ENCODE measurements at regions not wholly inside any gene's neighbourhood (a gene's known extent, or its start where the extent isn't known, plus 50 kb on each side); places are given as distances from the start of the nearest gene placed in this dataset.

DNA sequence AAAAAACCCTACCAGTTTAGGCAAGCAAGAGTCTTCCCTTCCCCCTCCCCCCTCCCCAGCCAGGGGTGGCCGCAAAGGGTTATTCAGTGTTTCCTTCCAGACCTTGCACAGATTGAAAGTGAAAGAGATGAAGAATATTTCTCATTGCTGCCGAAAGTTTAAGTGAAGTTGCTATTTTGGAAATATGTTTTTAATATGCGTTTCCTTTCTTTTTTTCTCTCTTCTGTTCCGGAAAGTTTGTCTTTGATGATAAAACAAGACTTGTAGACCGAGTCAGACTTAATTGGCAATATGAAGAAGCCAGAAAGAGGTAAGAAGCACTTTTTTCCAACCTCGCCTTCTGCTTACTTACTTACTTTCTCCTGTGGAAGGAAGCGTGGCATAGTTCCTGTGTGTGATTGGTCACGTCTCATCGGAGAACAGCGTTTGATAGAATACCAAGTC is 58.5 kb upstream of the CLCN4 start:
- no peak overlapping the region for H3K9ac ChIP-seq (ENCODE audit: insufficient read length)
- H3K9me3 ChIP-seq (ENCODE audit: low read depth, low read length): no peaks in the 10 kb centered on the region
- no peak for DNase-seq (ENCODE audit: low read depth, low spot score)
- no peak overlapping the region for H3K4me3 ChIP-seq
- H3K27ac ChIP-seq: no peak overlapping the region
- H3K36me3 ChIP-seq (ENCODE audit: insufficient read depth, low read length): peaks cover 18% of the 10 kb centered on the region; the same call in 1 of the 2 replicates
- no peak for TF ChIP-seq EZH2 (IDR thresholded peaks at IDR 0.05)
- TF ChIP-seq FOXP2 (optimal IDR thresholded peaks at IDR 0.05; ENCODE audit: control extremely low read depth, extremely low read length, insufficient read depth): no peak
- no peak for TF ChIP-seq POLR2AphosphoS5 (IDR thresholded peaks at IDR 0.05; ENCODE audit: borderline replicate concordance, low read depth, low read length)

DNA sequence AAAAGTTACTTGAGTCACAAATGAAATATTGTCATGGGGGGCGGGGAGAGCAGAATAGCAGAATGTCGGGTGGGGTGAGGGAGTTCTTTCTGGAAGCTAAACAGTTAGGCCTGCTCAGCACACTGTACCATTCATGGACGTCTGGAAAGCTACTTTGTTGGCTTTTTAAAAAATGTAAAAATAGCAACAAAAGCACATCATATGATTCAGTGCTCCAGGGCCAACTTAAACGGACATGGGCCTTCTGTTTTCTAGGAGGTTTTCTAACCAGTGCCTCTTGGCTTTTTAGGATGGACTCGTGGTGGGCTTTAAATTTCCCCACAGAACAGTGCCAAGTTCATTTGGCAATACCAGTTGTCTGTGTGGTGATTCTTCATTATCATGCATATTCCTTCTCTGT is 57.4 kb upstream of the CLCN4 start:
- no peak overlapping the region for H3K9ac ChIP-seq (ENCODE audit: insufficient read length)
- H3K36me3 ChIP-seq (ENCODE audit: insufficient read depth, low read length): peaks cover 13% of the 10 kb centered on the region; the same call in 1 of the 2 replicates
- no peaks in the 10 kb centered on the region for H3K9me3 ChIP-seq (ENCODE audit: low read depth, low read length)
- no peak overlapping the region for H3K4me3 ChIP-seq
- no peak overlapping the region for H3K27ac ChIP-seq
- TF ChIP-seq FOXP2 (optimal IDR thresholded peaks at IDR 0.05; ENCODE audit: control extremely low read depth, extremely low read length, insufficient read depth) (no peak), POLR2AphosphoS5 (IDR thresholded peaks at IDR 0.05; ENCODE audit: borderline replicate concordance, low read depth, low read length) (no peak), EZH2 (IDR thresholded peaks at IDR 0.05) (no peak)
- no peak for DNase-seq (ENCODE audit: low read depth, low spot score)

DNA sequence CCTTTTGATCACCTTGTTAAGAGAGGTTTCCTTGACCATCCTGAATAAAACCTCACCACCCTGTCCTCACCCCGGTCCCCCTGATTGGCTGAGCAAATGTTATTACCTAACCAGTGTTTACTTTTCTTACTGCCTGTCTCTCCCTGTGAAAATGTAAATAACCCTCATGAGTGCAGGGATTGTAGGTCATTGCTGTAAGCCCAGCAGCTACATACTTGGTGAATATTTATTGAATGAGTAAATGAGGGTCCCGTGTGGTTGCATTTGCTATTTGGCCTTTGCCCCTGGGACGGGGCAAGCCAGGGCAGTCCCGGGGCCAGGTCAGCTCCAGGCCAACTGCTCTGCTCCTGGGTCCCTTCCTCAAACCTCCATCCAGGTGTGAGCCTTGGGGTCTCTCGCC is 55.5 kb upstream of the CLCN4 start:
- H3K27ac ChIP-seq: no peak overlapping the region

DNA sequence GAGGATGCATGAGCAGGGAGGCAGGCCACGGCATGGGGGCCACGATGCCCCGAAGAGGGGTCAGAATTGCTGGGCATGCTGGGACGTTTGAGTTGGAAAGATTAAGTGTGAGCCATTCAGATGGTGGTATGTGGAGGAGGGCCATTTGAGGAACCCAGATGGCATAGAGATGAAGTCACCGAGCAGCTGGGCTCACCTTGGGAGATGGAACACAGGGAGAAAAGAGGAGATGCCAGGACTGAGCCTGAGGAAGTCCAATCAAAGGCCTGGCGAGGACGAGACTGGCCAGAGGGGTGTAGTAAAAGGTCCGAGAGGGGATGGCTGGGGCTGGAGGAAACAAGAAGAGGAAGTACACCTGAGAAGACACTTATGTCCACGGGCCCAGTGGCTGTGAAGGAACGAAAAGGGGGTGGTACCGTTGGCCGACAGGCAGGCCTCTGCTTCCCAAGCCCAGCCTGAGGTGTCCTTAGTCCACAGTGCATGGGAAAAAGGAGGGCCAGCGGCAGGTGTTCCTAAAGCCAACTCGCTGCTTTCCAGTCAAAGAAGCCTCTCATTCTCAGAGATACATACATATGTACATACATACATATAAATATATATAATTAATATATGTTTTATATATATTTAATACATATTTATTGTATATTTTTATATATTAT is 54.6 kb upstream of the CLCN4 start:
- H3K4me3 ChIP-seq: no peak overlapping the region
- no peaks in the 10 kb centered on the region for H3K9me3 ChIP-seq (ENCODE audit: low read depth, low read length)
- TF ChIP-seq FOXP2 (optimal IDR thresholded peaks at IDR 0.05; ENCODE audit: control extremely low read depth, extremely low read length, insufficient read depth) (no peak), POLR2AphosphoS5 (IDR thresholded peaks at IDR 0.05; ENCODE audit: borderline replicate concordance, low read depth, low read length) (no peak), EZH2 (IDR thresholded peaks at IDR 0.05) (no peak)
- H3K9ac ChIP-seq (ENCODE audit: insufficient read length): no peak overlapping the region
- H3K27ac ChIP-seq: no peak overlapping the region
- peaks cover 13% of the 10 kb centered on the region; the same call in 1 of the 2 replicates for H3K36me3 ChIP-seq (ENCODE audit: insufficient read depth, low read length)
- DNase-seq (ENCODE audit: low read depth, low spot score): no peak

More for the DNA sequence above, 55.5 kb upstream of the CLCN4 start:
- TF ChIP-seq EZH2 (IDR thresholded peaks at IDR 0.05) (no peak), FOXP2 (optimal IDR thresholded peaks at IDR 0.05; ENCODE audit: control extremely low read depth, extremely low read length, insufficient read depth) (no peak), POLR2AphosphoS5 (IDR thresholded peaks at IDR 0.05; ENCODE audit: borderline replicate concordance, low read depth, low read length) (no peak)
- H3K9me3 ChIP-seq (ENCODE audit: low read depth, low read length): no peaks in the 10 kb centered on the region
- DNase-seq (ENCODE audit: low read depth, low spot score): no peak
- H3K36me3 ChIP-seq (ENCODE audit: insufficient read depth, low read length): peaks cover 13% of the 10 kb centered on the region; the same call in 1 of the 2 replicates
- no peak overlapping the region for H3K4me3 ChIP-seq
- no peak overlapping the region for H3K9ac ChIP-seq (ENCODE audit: insufficient read length)

DNA sequence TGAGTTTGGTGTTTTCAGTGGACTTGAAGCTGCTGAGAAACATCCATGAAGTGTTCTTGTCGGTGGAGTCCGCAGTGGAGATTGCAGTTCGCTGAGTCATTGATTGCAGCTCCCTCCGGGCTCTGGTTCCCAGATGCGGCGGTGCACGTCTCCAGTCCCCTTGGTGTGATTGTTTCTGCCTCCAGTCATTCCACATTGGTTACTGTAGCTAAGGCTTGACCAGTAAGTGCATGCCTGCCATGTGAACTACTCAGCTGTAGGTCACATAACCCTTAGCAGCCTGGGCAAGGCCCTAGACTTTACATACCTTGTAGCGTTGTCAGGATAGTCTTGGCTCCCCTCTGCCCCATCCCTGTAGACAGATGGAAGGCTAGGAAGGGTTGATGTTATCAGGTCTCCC is 53.8 kb upstream of the CLCN4 start:
- Histone ChIP-seq H3K4me3 (no peak overlapping the region), H3K9me3 (ENCODE audit: low read depth, low read length) (no peaks in the 10 kb centered on the region), H3K36me3 (ENCODE audit: insufficient read depth, low read length) (peaks cover 13% of the 10 kb centered on the region; the same call in 1 of the 2 replicates), H3K9ac (ENCODE audit: insufficient read length) (no peak overlapping the region), H3K27ac (no peak overlapping the region)
- no peak for TF ChIP-seq EZH2 (IDR thresholded peaks at IDR 0.05)
- no peak for TF ChIP-seq FOXP2 (optimal IDR thresholded peaks at IDR 0.05; ENCODE audit: control extremely low read depth, extremely low read length, insufficient read depth)
- TF ChIP-seq POLR2AphosphoS5 (IDR thresholded peaks at IDR 0.05; ENCODE audit: borderline replicate concordance, low read depth, low read length): no peak
- no peak for DNase-seq (ENCODE audit: low read depth, low spot score)

DNA sequence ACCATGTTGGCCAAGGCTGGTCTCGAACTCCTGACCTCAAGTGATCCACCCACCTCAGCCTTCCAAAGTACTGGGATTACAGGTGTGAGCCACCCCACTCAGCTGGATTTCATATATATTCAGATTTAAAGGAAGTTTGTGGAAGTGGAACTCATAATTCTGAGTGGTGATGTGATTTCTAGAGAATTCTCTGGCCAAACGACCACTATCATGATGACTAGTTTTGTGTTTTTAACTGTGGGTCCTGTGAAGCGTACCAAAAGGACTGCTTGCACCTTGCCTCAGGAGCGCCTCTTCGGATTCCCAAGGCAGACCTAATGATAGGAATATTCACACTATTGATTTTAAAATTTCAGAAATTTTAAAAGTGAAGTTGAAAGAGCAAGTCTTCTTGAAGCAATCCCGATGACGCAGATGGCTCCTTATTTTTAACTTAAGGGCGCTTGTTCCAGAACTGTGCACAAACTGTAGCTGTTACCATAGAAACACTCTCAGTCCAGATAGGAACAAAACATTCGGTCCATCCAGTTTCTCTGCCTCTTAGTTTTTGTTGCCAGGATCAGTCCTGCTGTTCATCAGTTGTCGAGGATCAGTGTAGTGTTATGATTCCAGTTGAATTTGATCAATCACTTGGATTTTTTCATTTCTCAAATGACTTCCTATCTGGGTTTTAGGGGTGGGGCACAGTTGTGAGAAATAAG is 51.7 kb upstream of the CLCN4 start:
- H3K27ac ChIP-seq: no peak overlapping the region

DNA sequence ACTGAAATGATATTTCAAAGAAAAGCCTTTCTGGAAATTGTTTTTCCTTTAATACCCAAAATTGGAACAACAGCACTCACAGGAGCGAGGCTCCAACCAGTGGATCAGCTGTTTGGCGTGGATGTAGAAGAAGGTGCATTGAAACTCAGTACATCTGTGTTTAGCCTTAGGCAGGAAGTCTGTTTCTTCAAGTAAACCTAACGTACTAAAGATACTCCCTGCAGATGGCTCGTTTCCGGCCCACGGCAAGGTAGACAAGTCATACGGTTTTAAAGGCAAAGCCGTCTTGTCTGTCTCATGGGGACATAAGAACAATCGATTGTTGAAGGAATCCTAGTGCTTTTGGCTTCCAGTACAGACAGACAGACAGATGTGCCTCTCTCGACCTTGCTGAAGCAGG is 50.0 kb upstream of the CLCN4 start:
- H3K27ac ChIP-seq: no peak overlapping the region

More for the DNA sequence above, 51.7 kb upstream of the CLCN4 start:
- no peak overlapping the region for H3K4me3 ChIP-seq
- H3K9me3 ChIP-seq (ENCODE audit: low read depth, low read length): no peaks in the 10 kb centered on the region
- no peak for TF ChIP-seq POLR2AphosphoS5 (IDR thresholded peaks at IDR 0.05; ENCODE audit: borderline replicate concordance, low read depth, low read length)
- no peak for TF ChIP-seq EZH2 (IDR thresholded peaks at IDR 0.05)
- TF ChIP-seq FOXP2 (optimal IDR thresholded peaks at IDR 0.05; ENCODE audit: control extremely low read depth, extremely low read length, insufficient read depth): no peak
- H3K36me3 ChIP-seq (ENCODE audit: insufficient read depth, low read length): peaks cover 7% of the 10 kb centered on the region; the same call in 1 of the 2 replicates
- DNase-seq (ENCODE audit: low read depth, low spot score): no peak
- no peak overlapping the region for H3K9ac ChIP-seq (ENCODE audit: insufficient read length)

More for the DNA sequence above, 50.0 kb upstream of the CLCN4 start:
- no peaks in the 10 kb centered on the region for H3K9me3 ChIP-seq (ENCODE audit: low read depth, low read length)
- H3K4me3 ChIP-seq: no peak overlapping the region
- no peak for DNase-seq (ENCODE audit: low read depth, low spot score)
- no peak overlapping the region for H3K9ac ChIP-seq (ENCODE audit: insufficient read length)
- no peaks in the 10 kb centered on the region; the same call in 1 of the 2 replicates for H3K36me3 ChIP-seq (ENCODE audit: insufficient read depth, low read length)
- TF ChIP-seq EZH2 (IDR thresholded peaks at IDR 0.05) (no peak), POLR2AphosphoS5 (IDR thresholded peaks at IDR 0.05; ENCODE audit: borderline replicate concordance, low read depth, low read length) (no peak), FOXP2 (optimal IDR thresholded peaks at IDR 0.05; ENCODE audit: control extremely low read depth, extremely low read length, insufficient read depth) (no peak)

Measured in SK-N-MC (cell line).